ELF-1 (cell line): ENCODE measurements at regions not wholly inside any gene's neighbourhood (a gene's known extent, or its start where the extent isn't known, plus 50 kb on each side); places are given as distances from the start of the nearest gene placed in this dataset.
A peak's percentile ranks its signal among the peaks of the same experiment; 100 is the strongest.
"Not testable (repeated sequence)": the region's sequence is repeated elsewhere in the genome, so short reads cannot be mapped to it uniquely, and the experiment has no call there.

Source experiments
- DNase-seq: peaks from one replicate; pipeline ENCODE4 v3.0.0-alpha.2; 2016; ENCODE audit warnings: low read depth, low spot score

DNA sequence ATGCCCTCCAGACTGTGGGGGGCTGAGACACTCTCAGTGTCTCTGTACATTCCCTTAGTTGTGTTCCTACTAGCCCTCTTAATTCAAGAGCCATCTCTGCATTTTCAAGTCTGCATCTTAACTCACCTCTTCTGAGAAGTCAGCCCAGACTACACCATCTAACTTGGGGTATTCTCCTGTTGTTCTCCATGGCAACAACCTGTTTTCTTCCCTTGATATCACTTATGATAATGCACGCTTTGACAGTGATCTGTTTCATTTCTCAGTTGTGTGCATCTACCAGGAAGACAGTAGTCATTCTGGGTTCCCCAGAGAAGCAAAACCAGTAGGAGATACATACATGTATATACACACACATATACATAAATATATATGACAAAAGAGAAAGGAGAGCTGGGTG lies 707.3 kb upstream of the IGFBP3 start:
- no peak for DNase-seq

- DNase-seq, result peak; percentile 25
These were observed 705.7 kb upstream of the IGFBP3 start for GRCh38 chr7:46626691-46627310.

DNA sequence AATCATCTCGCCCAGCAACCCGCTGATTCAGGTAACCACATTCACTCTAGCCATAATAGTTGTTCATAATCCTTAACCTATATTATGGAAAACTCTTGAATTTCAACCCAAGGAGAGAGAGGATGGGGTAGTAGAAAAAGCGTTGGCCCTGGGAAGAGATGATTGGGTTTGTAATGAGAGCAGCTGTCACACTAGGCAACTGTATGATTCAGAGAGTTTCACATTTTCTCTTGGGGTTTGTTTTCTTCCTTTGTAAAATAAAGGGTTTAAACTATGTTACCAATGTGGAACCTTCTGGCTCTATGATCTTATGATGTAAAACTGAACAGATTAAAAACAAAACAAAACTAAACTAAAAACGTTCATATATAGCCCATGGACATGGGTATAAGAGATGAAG lies 705.2 kb upstream of the IGFBP3 start:
- DNase-seq, result no peak

DNA sequence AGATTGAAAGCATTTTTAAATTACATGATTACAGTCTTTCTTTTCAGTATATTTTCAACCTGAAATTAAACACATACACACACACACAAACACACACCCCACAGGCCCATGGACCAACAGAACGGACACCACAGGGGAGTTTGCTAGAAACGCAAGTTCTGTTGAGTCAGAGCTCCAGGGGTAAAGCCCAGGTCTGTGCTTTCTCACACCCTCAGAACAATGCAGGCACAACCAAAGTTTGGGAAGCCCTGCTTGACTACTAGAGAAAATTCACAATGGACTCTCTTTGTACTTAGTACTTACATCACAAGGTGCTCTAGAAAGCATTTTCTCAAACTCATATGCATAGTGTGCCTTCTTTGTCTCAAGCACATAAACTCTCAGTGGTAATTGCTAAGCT lies 704.0 kb upstream of the IGFBP3 start:
- DNase-seq, result no peak

- no peak for DNase-seq
These were observed 701.2 kb upstream of the IGFBP3 start for GRCh38 chr7:46622251-46622650.

- DNase-seq, result peak; percentile 27
These were observed 698.7 kb upstream of the IGFBP3 start for GRCh38 chr7:46619723-46620310.

GRCh38 chr7:46616636-46617035 lies 695.6 kb upstream of the IGFBP3 start:
- no peak for DNase-seq

- DNase-seq, result no peak
These were observed 692.5 kb upstream of the IGFBP3 start for GRCh38 chr7:46613551-46613950.

DNA sequence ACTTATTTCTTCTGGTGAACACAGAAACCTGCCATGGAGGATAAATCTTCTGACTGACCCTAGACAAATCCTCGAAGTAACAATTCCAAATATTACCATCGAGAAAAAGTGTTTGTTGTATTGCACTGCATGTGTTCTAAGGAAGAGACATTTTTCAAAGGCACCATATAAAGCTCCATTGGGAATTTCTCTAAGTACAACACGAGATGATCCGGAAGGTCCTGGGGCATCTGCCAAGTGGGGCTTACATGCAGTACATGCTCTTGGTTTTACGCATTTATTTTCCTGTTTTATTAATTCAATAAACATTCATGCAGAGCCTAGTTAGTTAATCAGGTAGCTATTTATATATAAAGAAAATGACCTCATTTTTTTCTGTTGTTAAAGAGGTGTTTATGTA lies 692.0 kb upstream of the IGFBP3 start:
- no peak for DNase-seq

GRCh38 chr7:46611508-46611907 lies 690.4 kb upstream of the IGFBP3 start:
- no peak for DNase-seq

- no peak for DNase-seq
These were observed 689.7 kb upstream of the IGFBP3 start for GRCh38 chr7:46610746-46611145.

DNA sequence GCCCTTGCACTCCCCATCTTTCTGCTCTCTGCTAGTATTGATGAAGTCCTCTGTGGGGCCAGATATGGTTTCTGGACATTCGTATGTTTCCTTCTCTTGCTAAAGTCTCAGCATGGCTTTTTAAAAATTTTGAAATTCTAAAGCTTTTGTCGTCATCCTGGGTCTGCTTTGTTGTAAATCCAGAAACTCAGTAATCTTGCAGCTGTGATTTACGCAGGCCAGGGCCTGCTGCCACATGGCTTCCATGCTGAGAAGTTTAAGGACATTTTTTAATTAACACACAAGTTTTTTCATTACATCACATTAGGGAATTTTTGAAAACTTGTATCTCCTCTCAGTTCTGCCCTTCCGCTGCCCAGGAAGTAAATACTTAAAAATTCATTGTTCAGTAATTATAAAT lies 686.1 kb upstream of the IGFBP3 start:
- DNase-seq, result no peak

- DNase-seq, result no peak
These were observed 685.7 kb upstream of the IGFBP3 start for GRCh38 chr7:46606761-46607160.

DNA sequence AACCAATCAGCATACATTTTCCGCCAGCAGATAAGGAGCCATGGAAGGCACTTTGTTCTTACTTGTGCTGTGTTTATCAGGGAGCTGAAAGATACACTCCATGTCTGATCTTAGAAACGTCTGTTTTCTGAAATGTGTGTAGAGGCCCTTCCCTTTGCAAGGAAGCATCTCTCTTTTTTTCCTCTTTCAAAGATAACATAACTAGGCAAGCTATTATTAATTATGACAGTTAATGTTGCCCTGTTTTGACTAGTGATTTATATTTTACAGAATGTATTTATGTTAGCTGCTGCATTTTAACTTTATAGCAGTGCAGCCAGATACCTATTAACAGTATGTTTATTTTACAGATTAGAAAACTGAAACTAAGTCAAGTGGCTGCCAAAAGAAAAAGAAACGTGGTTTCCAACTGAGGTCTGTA lies 683.2 kb upstream of the IGFBP3 start:
- DNase-seq, result no peak

DNA sequence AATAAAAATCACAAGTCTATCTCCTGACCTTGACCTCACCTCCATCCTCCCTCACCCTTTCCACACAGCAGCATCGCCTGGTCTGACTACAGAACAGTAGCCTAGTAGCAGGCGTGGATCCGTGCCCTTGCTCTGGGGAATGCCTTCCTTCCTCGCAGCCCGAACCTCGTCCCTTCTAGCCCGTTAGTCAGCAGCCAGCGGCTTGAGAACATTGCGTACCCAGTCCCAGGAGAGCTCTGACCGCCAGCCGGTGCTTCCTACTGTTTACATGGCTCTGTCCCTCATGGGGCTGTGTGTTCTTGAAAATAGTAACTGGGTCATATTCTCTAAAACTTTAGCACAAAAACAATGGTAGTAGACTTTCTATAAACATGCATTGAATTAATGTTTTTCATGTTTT lies 682.7 kb upstream of the IGFBP3 start:
- DNase-seq, result no peak

DNA sequence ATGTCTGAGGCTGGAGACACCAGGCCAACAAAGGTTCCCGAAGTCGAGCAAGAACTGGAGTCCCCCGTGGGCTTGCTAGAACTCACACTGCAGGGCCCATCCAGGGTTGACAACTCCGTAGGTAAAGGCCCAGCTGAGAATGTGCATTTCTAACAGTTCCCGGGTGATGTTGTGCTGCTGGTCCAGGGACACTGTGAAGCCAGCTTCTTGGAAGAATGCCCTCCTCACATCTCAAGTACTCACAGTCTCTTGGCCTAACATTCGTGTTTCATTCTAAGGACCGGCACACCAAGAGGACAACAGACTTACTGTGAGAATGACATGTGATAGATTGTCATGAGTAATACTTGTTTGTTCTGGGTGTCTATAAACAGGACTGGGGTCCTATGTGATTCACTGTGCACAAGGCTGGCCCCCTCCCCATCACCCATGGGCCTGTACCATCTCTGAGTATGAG lies 682.3 kb upstream of the IGFBP3 start:
- DNase-seq, result no peak

- DNase-seq, result no peak
These were observed 679.3 kb upstream of the IGFBP3 start for GRCh38 chr7:46600340-46600739.

DNA sequence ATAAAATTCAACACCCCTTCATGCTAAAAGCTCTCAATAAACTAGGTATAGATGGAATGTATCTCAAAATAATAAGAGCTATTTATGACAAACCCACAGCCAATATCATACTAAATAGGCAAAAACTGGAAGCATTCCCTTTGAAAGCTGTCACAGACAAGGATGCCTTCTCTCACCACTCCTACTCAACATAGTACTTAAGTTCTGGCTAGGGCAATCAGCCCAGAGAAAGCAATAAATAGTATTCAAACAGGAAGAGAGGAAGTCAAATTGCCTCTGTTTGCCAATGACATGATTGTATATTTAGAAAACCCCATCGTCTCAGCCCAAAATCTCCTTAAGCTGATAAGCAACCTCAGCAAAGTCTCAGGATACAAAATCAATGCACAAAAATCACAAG lies 673.8 kb upstream of the IGFBP3 start:
- not testable (repeated sequence) for DNase-seq

- DNase-seq, result peak; percentile 53
These were observed 670.1 kb upstream of the IGFBP3 start for GRCh38 chr7:46590918-46591905.

DNA sequence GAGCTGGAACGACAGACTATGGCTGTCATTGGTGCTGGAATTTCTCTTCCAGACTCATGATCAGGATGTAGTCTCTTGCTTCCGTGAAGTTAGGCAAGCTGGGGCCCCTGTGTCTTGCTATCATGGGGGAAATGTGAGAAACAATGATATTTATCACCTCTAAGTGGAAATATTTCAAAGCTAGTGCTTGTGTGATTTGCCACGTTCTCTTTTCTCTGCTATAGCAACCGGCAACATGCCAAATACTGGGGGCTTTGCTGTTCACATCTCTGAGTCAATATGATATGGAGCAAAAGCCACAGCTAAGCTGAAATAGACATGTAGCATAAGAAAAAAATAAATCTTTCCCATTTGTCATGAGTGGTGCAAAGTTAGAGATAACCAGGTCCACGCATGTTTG lies 668.2 kb upstream of the IGFBP3 start:
- DNase-seq, result no peak

GRCh38 chr7:46586406-46586805 lies 665.3 kb upstream of the IGFBP3 start:
- DNase-seq, result no peak

DNA sequence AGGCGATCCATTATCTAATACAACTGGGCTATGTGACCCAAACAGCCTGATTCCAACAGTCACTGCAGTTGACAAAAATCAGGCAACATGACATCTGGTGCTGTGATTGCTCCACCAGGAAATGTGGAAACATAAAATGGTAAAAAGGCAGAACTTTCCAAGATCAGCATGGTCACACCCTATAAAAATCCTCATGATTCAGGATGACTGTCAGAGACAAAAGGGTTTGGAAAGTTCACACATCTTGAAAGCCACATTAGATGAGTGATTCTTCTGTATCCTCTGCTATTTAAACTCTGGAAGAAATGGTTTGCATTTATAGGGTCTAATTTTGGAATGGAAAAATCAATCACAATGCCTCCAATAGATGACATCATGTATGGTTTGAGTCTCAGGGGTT lies 662.6 kb upstream of the IGFBP3 start:
- no peak for DNase-seq

DNA sequence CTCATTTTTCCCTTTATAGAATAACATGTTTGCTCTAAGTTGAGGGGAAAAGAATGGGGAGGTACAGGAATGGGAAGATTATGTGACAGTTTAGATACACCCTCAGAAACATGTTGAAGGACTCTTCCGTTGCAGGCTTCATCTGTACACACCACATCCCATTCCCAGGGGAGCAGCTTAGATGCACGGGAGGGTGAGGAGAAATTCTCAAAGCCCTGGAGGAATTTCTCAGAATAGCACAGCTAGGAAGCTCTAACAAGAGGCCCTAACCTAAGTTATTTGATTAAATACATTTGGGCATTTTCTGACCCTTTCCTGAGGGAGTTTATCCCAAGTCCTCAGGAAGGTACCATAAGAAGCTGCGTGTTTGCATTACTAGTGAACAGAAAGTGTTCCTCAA lies 660.2 kb upstream of the IGFBP3 start:
- DNase-seq, result no peak
